Activated T-helper 1 cell treated with anti-CD3 and anti-CD28 coated beads, Interleukin-2, amount 50 U/mL, for 16 hours (primary cell): ENCODE measurements at regions not wholly inside any gene's neighbourhood (a gene's known extent, or its start where the extent isn't known, plus 50 kb on each side); places are given as distances from the start of the nearest gene placed in this dataset.
"Not testable (repeated sequence)": the region's sequence is repeated elsewhere in the genome, so short reads cannot be mapped to it uniquely, and the experiment has no call there.

ENCODE experiments used
- DNase-seq, 2 donors: peaks; one replicate each; pipeline ENCODE4 v3.0.0-alpha.2; 2020; ENCODE audit warnings: low read depth in 1 of 2, low spot score in 1 of 2

DNA sequence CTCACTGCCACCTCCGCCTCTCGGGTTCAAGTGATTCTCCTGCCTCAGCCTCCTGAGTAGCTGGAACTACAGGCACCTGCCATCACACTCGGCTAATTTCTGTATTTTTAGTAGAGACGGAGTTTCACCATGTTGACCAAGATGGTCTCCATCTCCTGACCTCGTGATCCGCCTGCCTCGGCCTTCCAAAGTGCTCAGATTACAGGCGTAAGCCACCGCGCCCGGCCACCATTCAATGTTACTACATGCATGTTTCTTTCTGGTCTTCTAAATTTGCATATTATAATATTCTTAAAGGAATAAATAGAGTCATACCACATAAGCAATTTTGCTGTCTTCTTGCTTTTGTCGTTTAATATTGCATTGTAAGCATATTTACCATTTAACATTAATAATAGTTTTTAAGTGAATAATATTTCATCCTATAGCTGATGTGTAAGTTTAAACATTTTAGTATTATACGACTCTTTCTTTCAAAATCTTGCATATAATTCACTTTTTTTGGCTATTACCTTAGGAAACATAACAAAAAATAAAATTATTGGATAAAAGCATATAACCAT lies 1270.4 kb downstream of the ADGRL3 start:
- DNase-seq, result no peak

DNA sequence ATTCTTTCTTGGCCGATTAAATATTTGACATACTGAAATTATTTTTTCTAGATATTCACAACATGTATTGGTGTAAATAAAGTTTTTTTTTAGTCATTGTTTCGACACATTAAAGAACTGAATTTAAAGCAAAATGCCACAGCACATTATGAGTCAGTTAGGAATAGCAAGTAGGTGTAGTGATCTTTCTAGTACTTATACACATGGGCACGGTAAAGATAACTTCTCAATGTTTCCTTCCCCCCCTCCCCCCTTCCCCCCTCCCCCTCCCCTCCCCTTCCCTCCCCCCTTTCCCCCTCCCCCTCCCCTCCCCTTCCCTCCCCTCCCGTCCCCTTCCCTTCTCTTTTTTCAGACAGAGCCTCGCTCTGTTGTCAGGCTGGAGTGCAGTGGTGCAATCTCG lies 1269.9 kb downstream of the ADGRL3 start:
- no peak for DNase-seq

GRCh38 chr4:62461961-62462360 lies 1261.8 kb downstream of the ADGRL3 start:
- no peak for DNase-seq

GRCh38 chr4:62460329-62460728 lies 1260.2 kb downstream of the ADGRL3 start:
- DNase-seq, result no peak

DNA sequence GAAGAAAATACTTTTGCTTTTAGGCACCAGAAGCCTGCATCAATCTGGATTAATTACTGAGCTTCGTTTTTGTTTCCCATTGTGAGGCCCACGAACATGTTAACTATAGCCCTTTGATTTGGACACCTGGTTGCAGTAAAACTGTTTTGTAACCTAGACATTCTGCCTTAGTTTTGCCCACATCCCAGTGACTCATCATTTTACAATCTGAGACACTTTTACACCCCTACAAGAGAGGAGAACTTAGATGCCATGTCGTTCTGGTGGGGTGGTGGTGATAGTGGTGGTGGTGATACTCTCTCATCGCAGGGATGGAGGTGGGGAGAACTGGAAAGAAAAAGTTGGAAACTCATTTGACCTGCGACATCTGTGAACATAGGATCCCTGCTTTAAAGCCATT lies 1257.2 kb downstream of the ADGRL3 start:
- no peak for DNase-seq

GRCh38 chr4:62455871-62456270 lies 1255.7 kb downstream of the ADGRL3 start:
- DNase-seq, result no peak

DNA sequence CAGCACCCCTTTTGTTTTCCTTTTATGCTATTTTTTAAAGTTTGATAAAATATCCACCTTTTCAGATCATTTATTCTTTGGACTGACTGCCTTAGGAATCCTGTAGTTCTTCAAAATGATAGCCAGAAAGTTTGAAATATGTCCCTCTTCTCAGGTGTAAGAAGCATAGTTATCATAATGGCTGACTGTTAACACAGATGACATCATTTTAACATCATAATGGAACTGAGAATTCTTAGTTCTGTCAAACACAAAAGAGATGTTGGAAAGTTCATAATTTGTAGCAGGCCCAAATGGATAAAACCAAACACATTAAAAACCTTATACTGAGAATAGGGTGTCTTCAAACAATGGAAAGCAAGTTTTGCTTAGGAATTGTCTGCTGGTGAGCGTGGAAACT lies 1254.4 kb downstream of the ADGRL3 start:
- DNase-seq, result no peak

DNA sequence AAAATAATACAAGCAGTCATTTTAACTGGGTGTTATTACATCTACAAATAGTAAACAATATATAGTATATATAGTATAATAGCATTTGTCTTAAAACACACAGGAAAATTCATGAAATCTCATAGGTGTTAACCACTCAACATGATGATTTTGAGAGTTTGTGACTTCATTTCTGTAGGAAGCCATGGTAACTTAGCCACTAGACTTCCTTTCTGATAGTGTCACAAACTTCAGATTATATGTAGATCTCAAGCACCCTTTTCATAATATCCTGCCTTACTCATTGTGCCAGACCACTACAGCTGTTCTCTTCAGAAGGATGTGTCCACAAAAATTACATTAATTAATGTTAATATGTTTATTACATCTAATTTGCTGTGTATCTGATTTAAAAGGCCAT lies 1250.6 kb downstream of the ADGRL3 start:
- no peak for DNase-seq

DNA sequence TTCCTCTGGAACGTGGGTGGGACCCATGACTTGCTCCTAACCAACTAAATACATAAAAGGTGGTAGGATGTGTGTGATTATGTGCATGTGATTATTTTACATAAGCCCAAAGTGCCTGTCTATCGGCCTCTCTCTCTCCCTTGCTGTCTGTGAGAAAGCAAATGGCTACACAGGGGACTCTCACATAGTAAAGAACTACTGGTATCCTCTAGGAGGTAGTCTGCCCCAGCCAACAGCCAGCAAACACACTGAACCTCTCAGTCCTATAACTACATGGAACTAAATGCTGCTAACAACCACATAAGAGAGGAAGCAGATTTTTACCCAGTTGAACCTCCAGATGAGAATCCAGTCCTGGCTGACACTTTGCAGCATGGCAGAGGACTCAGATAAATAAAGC lies 1249.4 kb downstream of the ADGRL3 start:
- DNase-seq, result no peak

- no peak for DNase-seq
These were observed 1248.8 kb downstream of the ADGRL3 start for GRCh38 chr4:62448911-62449310.

DNA sequence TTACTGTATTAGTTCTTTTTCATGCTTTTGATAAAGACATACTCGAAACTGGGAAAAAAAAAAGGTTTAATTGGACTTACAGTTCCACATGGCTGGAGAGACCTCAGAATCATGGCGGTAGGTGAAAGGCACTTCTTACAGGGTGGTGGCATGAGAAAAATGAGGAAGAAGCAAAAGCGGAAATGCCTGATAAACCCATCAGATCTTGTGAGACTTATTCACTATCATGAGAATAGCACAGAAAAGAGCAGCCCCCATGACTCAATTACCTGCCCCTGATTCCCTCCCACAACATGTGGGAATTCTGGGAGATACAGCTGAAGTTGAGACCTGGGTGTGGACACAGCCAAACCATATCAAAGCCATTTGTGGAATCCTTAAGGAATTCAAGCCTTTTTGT lies 1238.9 kb downstream of the ADGRL3 start:
- DNase-seq, result no peak

DNA sequence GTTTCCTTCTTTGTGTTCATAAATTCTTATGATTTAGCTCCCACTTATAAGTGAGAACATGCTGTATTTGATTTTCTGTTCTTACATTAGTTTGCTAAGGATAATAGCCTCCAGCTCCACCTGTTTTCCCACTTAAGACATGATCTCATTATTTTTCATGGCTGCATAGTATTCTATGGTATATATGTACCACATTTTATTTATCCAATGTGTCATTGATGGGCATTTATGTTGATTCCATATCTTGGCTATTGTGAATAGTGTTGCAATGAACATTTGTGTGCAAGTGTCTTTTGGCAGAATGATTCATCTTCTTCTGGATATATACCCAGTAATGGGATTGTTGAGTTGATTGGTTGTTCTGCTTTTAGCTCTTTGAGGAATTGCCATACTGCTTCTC lies 1234.8 kb downstream of the ADGRL3 start:
- DNase-seq, result no peak

DNA sequence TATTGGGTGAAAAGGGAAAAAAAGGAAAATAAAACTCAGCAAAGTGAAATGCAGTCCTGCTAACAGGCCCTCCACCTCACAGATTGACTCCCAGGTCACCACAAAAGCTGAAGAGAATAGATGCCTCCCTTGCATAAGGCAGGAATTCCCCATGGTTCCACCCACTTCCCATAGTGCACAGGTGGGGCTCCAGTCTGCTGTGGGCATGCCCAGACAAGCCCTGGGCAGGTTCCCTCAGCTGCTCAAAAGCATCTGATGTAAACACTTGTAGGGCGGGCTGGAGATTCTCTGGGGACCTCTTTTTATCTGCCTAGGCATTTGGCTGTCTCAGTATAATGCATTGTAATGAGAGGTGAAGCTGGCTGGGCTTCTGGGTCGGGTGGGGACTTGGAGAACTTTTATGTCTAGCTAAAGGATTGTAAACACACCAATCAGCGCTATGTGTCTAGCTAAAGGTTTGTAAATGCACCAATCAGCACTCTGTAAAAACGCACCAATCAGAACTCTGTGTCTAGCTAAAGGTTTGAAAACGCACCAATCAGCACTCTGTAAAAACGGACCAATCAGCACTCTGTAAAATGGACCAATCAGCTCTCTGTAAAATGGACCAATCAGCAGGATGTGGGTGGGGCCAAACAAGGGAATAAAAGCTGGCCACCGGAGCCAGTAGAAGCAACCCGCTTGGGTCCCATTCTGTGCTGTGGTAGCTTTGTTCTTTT lies 1231.5 kb downstream of the ADGRL3 start:
- not testable (repeated sequence) for DNase-seq

GRCh38 chr4:62429297-62429696 lies 1229.2 kb downstream of the ADGRL3 start:
- no peak for DNase-seq

DNA sequence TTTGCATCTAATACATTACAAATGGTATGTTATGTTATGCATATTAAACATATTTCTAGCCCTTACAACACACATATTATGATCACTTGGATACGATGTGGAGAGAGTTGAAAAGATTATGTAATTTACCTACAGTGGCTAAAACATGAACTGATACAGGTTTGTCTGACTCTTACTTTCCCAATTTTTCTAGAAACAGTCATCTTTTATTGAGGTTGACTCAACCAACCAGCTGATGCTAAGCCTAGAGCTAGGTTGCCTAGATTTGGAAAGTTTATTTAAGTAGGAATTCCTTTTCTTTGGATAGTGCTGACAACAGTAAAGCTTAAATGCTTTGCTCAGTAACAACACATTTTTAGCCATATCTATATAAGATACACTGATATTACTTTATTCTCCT lies 1215.1 kb downstream of the ADGRL3 start:
- DNase-seq, result no peak

DNA sequence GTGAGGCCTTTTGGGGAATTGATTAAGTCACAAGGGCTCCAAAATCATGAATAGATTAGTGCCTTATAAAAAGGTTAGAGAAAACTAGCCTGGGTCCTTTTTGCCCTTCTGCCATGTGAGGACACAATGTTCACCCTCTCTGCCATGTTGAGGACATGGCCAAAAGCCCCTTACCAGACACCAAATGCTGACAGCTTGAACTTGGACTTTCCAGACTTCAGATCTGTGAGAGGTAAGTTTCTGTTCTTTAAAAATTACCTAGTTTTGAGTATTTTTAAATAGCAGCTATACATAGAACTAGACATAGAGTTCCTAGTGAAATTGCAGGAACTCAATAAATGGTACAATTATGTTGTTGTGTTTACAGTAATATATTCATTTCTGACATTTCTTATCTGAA lies 1214.4 kb downstream of the ADGRL3 start:
- no peak for DNase-seq

DNA sequence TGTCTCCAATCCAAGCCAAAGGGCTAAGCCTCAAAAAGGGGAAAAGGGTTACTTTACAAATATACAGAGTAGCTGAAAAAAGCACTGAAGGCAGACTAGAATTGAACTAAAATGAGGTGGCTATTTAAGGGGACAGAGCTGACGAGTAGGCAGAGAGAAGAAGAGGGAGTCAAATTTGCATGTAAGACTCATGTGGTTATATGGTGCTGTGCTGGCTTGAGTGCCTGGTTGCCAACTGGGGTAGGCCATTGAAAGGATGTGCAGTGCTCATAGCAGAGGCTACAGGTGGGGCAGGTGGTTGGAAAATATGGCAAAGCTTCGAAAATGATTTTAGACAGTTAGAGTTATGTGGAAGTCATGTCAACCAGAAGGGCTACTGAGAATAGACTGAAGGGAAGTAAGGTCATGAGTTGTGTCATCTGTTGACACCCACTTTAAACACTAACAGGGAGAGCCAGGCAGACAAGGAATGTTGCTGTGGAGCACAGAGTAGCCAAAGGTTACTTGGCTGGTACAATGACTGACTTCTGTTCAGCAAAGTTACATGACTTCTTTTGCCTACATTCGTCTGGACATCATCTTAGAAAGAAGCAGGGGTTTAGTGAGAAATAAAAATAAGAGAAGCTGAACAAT lies 1210.4 kb downstream of the ADGRL3 start:
- DNase-seq, result no peak

- DNase-seq, result no peak
These were observed 1208.3 kb downstream of the ADGRL3 start for GRCh38 chr4:62408454-62408853.

DNA sequence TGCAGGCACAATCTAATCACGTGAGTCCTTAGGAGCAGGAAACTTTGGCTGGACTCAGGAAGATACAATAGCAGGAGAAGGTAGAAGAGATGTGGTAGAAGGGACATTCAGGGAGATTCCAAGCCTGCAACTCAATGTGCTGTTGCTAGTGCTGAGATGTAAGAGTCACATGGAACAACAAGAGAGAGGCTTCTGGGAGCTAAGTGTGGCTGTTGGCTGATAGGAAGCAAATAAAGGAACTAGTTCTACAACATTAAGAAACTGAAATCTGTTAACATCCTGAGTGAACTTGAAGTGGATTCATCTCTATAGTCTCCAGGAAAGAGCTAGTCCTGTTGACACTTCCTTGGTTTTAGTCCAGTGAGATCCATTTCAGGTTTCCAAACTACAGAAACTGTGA lies 1207.4 kb downstream of the ADGRL3 start:
- no peak for DNase-seq

- DNase-seq, result no peak
These were observed 1202.1 kb downstream of the ADGRL3 start for GRCh38 chr4:62402088-62402806.

DNA sequence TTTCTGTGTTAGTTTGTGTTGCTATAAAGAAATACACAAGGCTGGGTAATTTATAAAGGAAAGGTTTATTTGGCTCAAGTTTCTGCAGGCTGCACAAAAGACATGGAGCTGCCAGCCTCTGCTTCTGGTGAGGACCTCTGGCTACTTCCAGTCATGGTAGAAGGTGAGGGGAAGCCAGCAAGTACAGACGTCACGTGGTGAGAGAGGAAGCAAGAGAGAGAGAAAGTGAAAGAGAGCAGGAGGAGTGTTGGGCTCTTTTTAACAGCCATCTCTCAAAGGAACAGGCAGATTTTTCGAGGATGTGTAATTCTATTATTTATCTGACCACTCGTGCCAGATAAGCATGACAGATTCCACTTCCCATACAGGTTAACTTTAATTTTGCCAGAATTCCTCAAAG lies 1199.1 kb downstream of the ADGRL3 start:
- DNase-seq, result no peak

DNA sequence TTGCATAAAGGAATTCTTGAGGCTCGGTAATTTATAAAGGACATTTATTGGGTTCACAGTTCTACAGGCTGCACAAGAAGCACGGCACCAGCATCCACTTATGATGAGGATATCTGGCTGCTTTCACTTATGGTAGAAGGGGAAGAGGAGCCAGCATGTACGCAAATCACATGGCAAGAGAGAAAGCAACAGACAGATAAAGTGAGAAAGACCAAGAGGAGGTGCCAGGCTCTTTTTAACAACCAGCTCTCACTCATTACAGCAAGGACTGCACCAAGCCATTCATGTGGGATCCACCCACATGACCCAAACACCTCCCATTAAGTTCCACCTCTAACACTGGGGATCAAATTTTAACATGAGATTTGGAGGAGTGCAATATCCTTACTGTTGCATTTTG lies 1198.2 kb downstream of the ADGRL3 start:
- no peak for DNase-seq
